ENCODE measurements at regions not wholly inside any gene's neighbourhood (a gene's known extent, or its start where the extent isn't known, plus 50 kb on each side); places are given as distances from the start of the nearest gene placed in this dataset.

- H3K27me3 Mint-ChIP-seq (ENCODE audit: insufficient read depth), result peaks cover 3% of the 10 kb centered on the region
- DNase-seq (ENCODE audit: low spot score), result no peak
Measured at GRCh38 chr5:5583832-5584231, 161.4 kb downstream of the ICE1 start.

GRCh38 chr5:5583023-5583765 lies 160.7 kb downstream of the ICE1 start:
- Mint-ChIP-seq H3K27me3 (ENCODE audit: insufficient read depth) (peaks cover 3% of the 10 kb centered on the region), H3K27ac (no peak overlapping the region), H3K36me3 (ENCODE audit: low read depth) (no peaks in the 10 kb centered on the region), H3K4me1 (ENCODE audit: low read depth) (no peaks in the 10 kb centered on the region), H3K4me3 (no peak overlapping the region), H3K9me3 (no peaks in the 10 kb centered on the region)
- intact Hi-C loops (cut with micrococcal nuclease), result no loop called here
- DNase-seq (ENCODE audit: low spot score), result no peak

More at GRCh38 chr5:5583832-5584231, 161.4 kb downstream of the ICE1 start:
- intact Hi-C loops (cut with micrococcal nuclease), result no loop called here
- H3K9me3 Mint-ChIP-seq, result no peaks in the 10 kb centered on the region
- H3K4me1 Mint-ChIP-seq (ENCODE audit: low read depth), result no peaks in the 10 kb centered on the region
- no peak overlapping the region for H3K27ac Mint-ChIP-seq
- no peak overlapping the region for H3K4me3 Mint-ChIP-seq
- no peaks in the 10 kb centered on the region for H3K36me3 Mint-ChIP-seq (ENCODE audit: low read depth)

GRCh38 chr5:5581080-5581479 lies 158.6 kb downstream of the ICE1 start:
- no peaks in the 10 kb centered on the region for H3K36me3 Mint-ChIP-seq (ENCODE audit: low read depth)
- H3K4me1 Mint-ChIP-seq (ENCODE audit: low read depth), result no peaks in the 10 kb centered on the region
- H3K27ac Mint-ChIP-seq, result no peak overlapping the region
- intact Hi-C loops (cut with micrococcal nuclease), result no loop called here
- no peaks in the 10 kb centered on the region for H3K9me3 Mint-ChIP-seq
- peaks cover 3% of the 10 kb centered on the region for H3K27me3 Mint-ChIP-seq (ENCODE audit: insufficient read depth)
- no peak for DNase-seq (ENCODE audit: low spot score)
- H3K4me3 Mint-ChIP-seq, result no peak overlapping the region

- Mint-ChIP-seq H3K4me1 (ENCODE audit: low read depth) (no peaks in the 10 kb centered on the region), H3K27me3 (ENCODE audit: insufficient read depth) (peaks cover 5% of the 10 kb centered on the region), H3K27ac (no peak overlapping the region), H3K36me3 (ENCODE audit: low read depth) (no peaks in the 10 kb centered on the region), H3K9me3 (no peaks in the 10 kb centered on the region), H3K4me3 (no peak overlapping the region)
- no peak for DNase-seq (ENCODE audit: low spot score)
- intact Hi-C loops (cut with micrococcal nuclease), result no loop called here
Measured at GRCh38 chr5:5576744-5577143, 154.3 kb downstream of the ICE1 start.

- H3K27me3 Mint-ChIP-seq (ENCODE audit: insufficient read depth), result peaks cover 4% of the 10 kb centered on the region
- no peak for DNase-seq (ENCODE audit: low spot score)
- H3K27ac Mint-ChIP-seq, result no peak overlapping the region
- no peaks in the 10 kb centered on the region for H3K4me1 Mint-ChIP-seq (ENCODE audit: low read depth)
- intact Hi-C loops (cut with micrococcal nuclease), result no loop called here
- H3K36me3 Mint-ChIP-seq (ENCODE audit: low read depth), result no peaks in the 10 kb centered on the region
- no peak overlapping the region for H3K4me3 Mint-ChIP-seq
- no peaks in the 10 kb centered on the region for H3K9me3 Mint-ChIP-seq
Measured at GRCh38 chr5:5575461-5575860, 153.0 kb downstream of the ICE1 start.

- no peaks in the 10 kb centered on the region for H3K9me3 Mint-ChIP-seq
- intact Hi-C loops (cut with micrococcal nuclease), result no loop called here
- H3K27ac Mint-ChIP-seq, result no peak overlapping the region
- no peak overlapping the region for H3K4me3 Mint-ChIP-seq
- H3K4me1 Mint-ChIP-seq (ENCODE audit: low read depth), result no peaks in the 10 kb centered on the region
- H3K36me3 Mint-ChIP-seq (ENCODE audit: low read depth), result no peaks in the 10 kb centered on the region
- peaks cover 2% of the 10 kb centered on the region for H3K27me3 Mint-ChIP-seq (ENCODE audit: insufficient read depth)
- DNase-seq (ENCODE audit: low spot score), result no peak
Measured at GRCh38 chr5:5573798-5574380, 151.4 kb downstream of the ICE1 start.

GRCh38 chr5:5572976-5573797 lies 150.7 kb downstream of the ICE1 start:
- Mint-ChIP-seq H3K9me3 (no peaks in the 10 kb centered on the region), H3K36me3 (ENCODE audit: low read depth) (no peaks in the 10 kb centered on the region), H3K27me3 (ENCODE audit: insufficient read depth) (peaks cover 2% of the 10 kb centered on the region), H3K4me3 (no peak overlapping the region), H3K27ac (no peak overlapping the region), H3K4me1 (ENCODE audit: low read depth) (no peaks in the 10 kb centered on the region)
- no peak for DNase-seq (ENCODE audit: low spot score)
- intact Hi-C loops (cut with micrococcal nuclease), result no loop called here

GRCh38 chr5:5572010-5572865 lies 149.8 kb downstream of the ICE1 start:
- Mint-ChIP-seq H3K9me3 (no peaks in the 10 kb centered on the region), H3K27me3 (ENCODE audit: insufficient read depth) (peaks cover 2% of the 10 kb centered on the region), H3K27ac (no peak overlapping the region), H3K4me3 (no peak overlapping the region), H3K4me1 (ENCODE audit: low read depth) (no peaks in the 10 kb centered on the region), H3K36me3 (ENCODE audit: low read depth) (no peaks in the 10 kb centered on the region)
- intact Hi-C loops (cut with micrococcal nuclease), result no loop called here
- DNase-seq (ENCODE audit: low spot score), result no peak

GRCh38 chr5:5570646-5571045 lies 148.2 kb downstream of the ICE1 start:
- no peaks in the 10 kb centered on the region for H3K4me1 Mint-ChIP-seq (ENCODE audit: low read depth)
- H3K4me3 Mint-ChIP-seq, result no peak overlapping the region
- no peak for DNase-seq (ENCODE audit: low spot score)
- H3K36me3 Mint-ChIP-seq (ENCODE audit: low read depth), result no peaks in the 10 kb centered on the region
- H3K27ac Mint-ChIP-seq, result no peak overlapping the region
- H3K27me3 Mint-ChIP-seq (ENCODE audit: insufficient read depth), result peaks cover 2% of the 10 kb centered on the region
- no peaks in the 10 kb centered on the region for H3K9me3 Mint-ChIP-seq
- intact Hi-C loops (cut with micrococcal nuclease), result no loop called here

- Mint-ChIP-seq H3K27ac (no peak overlapping the region), H3K4me3 (no peak overlapping the region), H3K36me3 (ENCODE audit: low read depth) (no peaks in the 10 kb centered on the region), H3K27me3 (ENCODE audit: insufficient read depth) (peaks cover 4% of the 10 kb centered on the region), H3K9me3 (no peaks in the 10 kb centered on the region), H3K4me1 (ENCODE audit: low read depth) (no peaks in the 10 kb centered on the region)
- intact Hi-C loops (cut with micrococcal nuclease), result no loop called here
- no peak for DNase-seq (ENCODE audit: low spot score)
Measured at GRCh38 chr5:5564898-5565297, 142.4 kb downstream of the ICE1 start.

- Mint-ChIP-seq H3K4me1 (ENCODE audit: low read depth) (no peaks in the 10 kb centered on the region), H3K36me3 (ENCODE audit: low read depth) (no peaks in the 10 kb centered on the region), H3K9me3 (no peaks in the 10 kb centered on the region), H3K27me3 (ENCODE audit: insufficient read depth) (peaks cover 9% of the 10 kb centered on the region), H3K27ac (no peak overlapping the region), H3K4me3 (no peak overlapping the region)
- intact Hi-C loops (cut with micrococcal nuclease), result no loop called here
- no peak for DNase-seq (ENCODE audit: low spot score)
Measured at GRCh38 chr5:5560016-5560415, 137.5 kb downstream of the ICE1 start.

- no peaks in the 10 kb centered on the region for H3K9me3 Mint-ChIP-seq
- no peaks in the 10 kb centered on the region for H3K36me3 Mint-ChIP-seq (ENCODE audit: low read depth)
- peaks cover 11% of the 10 kb centered on the region for H3K27me3 Mint-ChIP-seq (ENCODE audit: insufficient read depth)
- DNase-seq (ENCODE audit: low spot score), result no peak
- H3K4me1 Mint-ChIP-seq (ENCODE audit: low read depth), result no peaks in the 10 kb centered on the region
- no peak overlapping the region for H3K27ac Mint-ChIP-seq
- no peak overlapping the region for H3K4me3 Mint-ChIP-seq
- intact Hi-C loops (cut with micrococcal nuclease), result no loop called here
Measured at GRCh38 chr5:5558638-5559527, 136.4 kb downstream of the ICE1 start.

Measured in activated T-helper 1 cell treated with anti-CD3 and anti-CD28 coated beads, Interleukin-12 subunit alpha, Interleukin-12 subunit beta, Interleukin-2, Interleukin-4 antibody, amounts not matched to agents 30 ng/mL and 10 ng/mL and 1 ng/mL, durations not matched to agents 14 hours and 24 hours and 36 hours (primary cell).